Testis (tissue), 2 donors: ENCODE measurements at regions not wholly inside any gene's neighbourhood (a gene's known extent, or its start where the extent isn't known, plus 50 kb on each side); places are given as distances from the start of the nearest gene placed in this dataset.

Experiments used
- DNase-seq: peaks from one replicate; pipeline ENCODE4 v3.0.0-alpha.2; 2019
- H3K27ac ChIP-seq, 2 donors: fragments of 200-600 bp; sonication (generic); one replicate each; pipeline ENCODE4 v1.5.1; 2019
- H3K27me3 ChIP-seq: fragments of 200-600 bp; sonication (generic); one replicate; pipeline ENCODE4 v1.5.1; 2019
- H3K36me3 ChIP-seq: fragments of 200-600 bp; sonication (generic); one replicate; pipeline ENCODE4 v1.5.1; 2017; ENCODE audit warnings: low read depth; ENCODE audit errors: missing control alignments
- H3K4me1 ChIP-seq: fragments of 200-600 bp; sonication (generic); one replicate; pipeline ENCODE4 v1.5.1; 2019
- H3K4me3 ChIP-seq, 2 donors: fragments of 200-600 bp; sonication (generic); one replicate each; pipeline ENCODE4 v1.5.1; 2017 to 2019
- H3K9me3 ChIP-seq: fragments of 200-600 bp; sonication (generic); one replicate; pipeline ENCODE4 v1.5.1; 2017
- POLR2A ChIP-seq: fragments of 450-650 bp; IDR thresholded peaks from one replicate; pipeline ENCODE4 v1.6.1; 2017; ENCODE audit warnings: antibody characterized with exemption, mild to moderate bottlenecking, moderate library complexity
- WGBS, 2 donors: methylation state at CpG; one replicate each; pipeline ENCODE4 v1.1.5; 2018; 5-methylcytosine and 5-hydroxymethylcytosine counted together
- intact Hi-C: fragments of 100-400 bp; cut with DNase I; formaldehyde crosslinking; loops from one replicate; pipeline ENCODE4 v1.15.1; 2023; ENCODE audit warnings: low total_unique reads
- TF ChIP-seq, protein P1 (sequence below), 3 experiments: fragments of 450-650 bp in 2 of 3; fragments of 200-600 bp in 1 of 3; sonication (generic) in 1 of 3; IDR thresholded peaks; one replicate each; pipeline ENCODE4 v1.5.1; 2016 to 2019; ENCODE audit warnings: antibody characterized with exemption in 3 of 3, mild to moderate bottlenecking in 2 of 3, moderate library complexity in 1 of 3

DNA sequence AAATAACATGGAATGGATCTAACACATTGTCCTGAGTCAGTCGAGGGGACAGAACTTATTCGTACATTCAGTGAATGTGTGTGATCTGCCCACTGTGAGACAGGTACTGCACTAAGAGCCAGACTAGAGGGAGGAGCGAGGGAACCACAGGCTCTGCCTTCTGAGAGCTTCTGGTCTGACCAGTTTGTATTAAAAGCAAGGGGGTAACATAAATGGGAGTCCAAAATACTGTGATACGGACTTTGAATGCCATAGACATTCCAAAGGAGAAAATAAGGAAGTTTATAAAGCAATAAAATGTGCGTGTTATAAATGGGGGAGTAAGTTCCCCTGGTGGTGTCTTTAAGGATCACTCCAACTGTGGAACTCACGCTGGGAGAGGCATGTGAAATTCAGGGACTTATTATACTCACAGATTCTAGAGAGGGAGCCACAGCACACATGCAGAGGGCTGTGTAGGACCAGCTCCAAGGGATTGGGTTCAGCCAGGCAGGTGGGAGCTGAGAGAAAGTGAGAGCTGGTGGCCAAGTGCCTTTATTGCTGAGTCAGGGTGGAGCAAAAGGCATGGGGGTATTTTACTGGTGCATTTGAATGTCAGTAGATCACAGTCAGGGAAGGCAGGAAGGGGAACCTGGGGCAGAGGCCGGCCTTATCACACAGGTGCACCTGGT is 186.5 kb upstream of the WWC1 start:
- WGBS, 2 donors: 73 to 76% methylated on average over 7 of the region's 7 CpGs
- no peaks in the 10 kb centered on the region for H3K27me3 ChIP-seq
- DNase-seq: no peak
- H3K36me3 ChIP-seq: no peaks in the 10 kb centered on the region
- no peaks in the 10 kb centered on the region for H3K4me1 ChIP-seq
- H3K27ac ChIP-seq: no peak overlapping the region
- TF ChIP-seq, protein P1, sequence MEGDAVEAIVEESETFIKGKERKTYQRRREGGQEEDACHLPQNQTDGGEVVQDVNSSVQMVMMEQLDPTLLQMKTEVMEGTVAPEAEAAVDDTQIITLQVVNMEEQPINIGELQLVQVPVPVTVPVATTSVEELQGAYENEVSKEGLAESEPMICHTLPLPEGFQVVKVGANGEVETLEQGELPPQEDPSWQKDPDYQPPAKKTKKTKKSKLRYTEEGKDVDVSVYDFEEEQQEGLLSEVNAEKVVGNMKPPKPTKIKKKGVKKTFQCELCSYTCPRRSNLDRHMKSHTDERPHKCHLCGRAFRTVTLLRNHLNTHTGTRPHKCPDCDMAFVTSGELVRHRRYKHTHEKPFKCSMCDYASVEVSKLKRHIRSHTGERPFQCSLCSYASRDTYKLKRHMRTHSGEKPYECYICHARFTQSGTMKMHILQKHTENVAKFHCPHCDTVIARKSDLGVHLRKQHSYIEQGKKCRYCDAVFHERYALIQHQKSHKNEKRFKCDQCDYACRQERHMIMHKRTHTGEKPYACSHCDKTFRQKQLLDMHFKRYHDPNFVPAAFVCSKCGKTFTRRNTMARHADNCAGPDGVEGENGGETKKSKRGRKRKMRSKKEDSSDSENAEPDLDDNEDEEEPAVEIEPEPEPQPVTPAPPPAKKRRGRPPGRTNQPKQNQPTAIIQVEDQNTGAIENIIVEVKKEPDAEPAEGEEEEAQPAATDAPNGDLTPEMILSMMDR (IDR thresholded peaks at IDR 0.05): no peak
- TF ChIP-seq POLR2A: no peak
- intact Hi-C loops: no loop called here
- H3K9me3 ChIP-seq: no peaks in the 10 kb centered on the region
- H3K4me3 ChIP-seq: no peak overlapping the region

DNA sequence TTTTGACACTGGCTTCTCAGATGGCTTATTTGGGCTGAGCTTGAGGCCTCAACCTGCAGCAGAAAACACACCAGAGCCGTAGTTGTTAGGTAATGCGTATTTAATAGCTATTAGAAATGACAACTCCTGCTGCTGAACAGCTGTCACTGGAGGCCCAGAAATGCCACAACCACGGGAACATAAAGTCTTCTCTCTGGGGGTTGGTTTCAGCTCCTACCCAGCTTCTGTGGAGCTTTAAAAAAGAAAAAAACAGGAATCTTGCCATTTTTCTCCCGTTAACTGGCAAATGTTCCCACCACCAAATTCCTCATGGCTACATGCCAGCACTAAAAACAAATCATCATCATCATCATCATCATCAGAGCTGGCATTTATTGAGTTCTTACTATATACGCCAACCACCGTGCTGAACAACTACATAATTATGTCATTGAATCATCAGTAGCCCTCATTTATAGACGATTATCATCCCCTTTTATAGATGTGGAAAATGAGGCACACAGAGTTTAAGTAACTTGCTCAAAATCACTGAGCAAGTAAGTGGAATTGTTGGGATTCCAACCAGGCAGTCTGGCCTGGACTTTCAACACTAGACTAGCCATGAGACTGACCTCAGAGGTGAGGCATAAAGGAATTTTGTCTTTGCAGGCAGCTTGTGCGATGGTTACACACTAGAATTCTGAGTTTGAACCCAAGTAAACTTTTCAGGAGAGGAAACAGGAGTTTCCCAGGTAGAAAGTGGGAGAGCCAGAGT is 185.3 kb upstream of the WWC1 start:
- Histone ChIP-seq H3K4me1 (no peaks in the 10 kb centered on the region), H3K27me3 (no peaks in the 10 kb centered on the region), H3K27ac (no peak overlapping the region), H3K36me3 (no peaks in the 10 kb centered on the region), H3K9me3 (no peaks in the 10 kb centered on the region), H3K4me3 (no peak overlapping the region)
- intact Hi-C loops: no loop called here
- TF ChIP-seq, protein P1 (IDR thresholded peaks at IDR 0.05): no peak
- TF ChIP-seq POLR2A: no peak
- WGBS, 2 donors: 79 to 84% methylated on average over 8 of the region's 8 CpGs
- no peak for DNase-seq

DNA sequence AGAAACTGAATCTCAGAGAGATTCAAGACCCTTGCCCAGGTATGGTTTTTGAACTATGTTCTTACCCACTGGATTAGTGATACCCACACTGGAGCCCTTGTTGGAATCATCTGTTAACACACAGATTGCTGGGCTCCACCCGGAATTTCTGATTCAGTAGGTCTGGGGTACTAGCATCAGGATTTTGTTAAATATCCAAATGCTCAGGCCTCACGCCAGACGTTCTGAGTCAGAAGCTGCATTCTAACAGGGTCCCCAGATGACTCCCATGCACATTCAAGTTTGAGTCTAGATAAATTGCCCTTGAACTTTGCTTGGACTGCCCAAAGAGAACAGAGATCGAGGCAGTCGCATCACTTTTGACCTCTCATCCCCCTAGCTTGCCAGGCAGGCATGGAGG is 182.0 kb upstream of the WWC1 start:
- no peak overlapping the region for H3K4me3 ChIP-seq
- TF ChIP-seq POLR2A: no peak
- TF ChIP-seq, protein P1 (IDR thresholded peaks at IDR 0.05): no peak
- H3K4me1 ChIP-seq: no peaks in the 10 kb centered on the region
- intact Hi-C loops: no loop called here
- no peak overlapping the region for H3K27ac ChIP-seq
- H3K27me3 ChIP-seq: no peaks in the 10 kb centered on the region
- no peaks in the 10 kb centered on the region for H3K36me3 ChIP-seq
- 67 to 74% methylated on average over 4 to 5 of the region's 5 CpGs for WGBS, 2 donors
- no peak for DNase-seq
- H3K9me3 ChIP-seq: no peaks in the 10 kb centered on the region

DNA sequence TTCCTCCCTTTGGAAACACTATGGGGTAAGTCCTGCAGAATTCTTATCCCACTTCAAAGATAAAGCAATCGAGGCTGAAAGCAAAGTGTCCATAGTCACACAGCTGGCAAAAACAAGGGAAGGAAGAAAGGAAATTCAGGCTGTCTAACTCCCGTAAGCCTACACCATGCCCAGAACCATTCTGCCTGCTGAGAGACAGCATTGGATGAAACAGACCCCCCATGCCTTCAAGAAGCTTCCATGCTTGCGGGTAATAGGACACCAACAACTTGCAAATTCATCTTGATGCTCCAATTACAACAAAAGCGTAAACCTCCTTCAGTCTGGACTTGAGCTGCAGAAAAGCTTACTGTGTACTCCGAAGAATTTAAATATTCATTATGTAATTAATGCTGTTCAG is 181.1 kb upstream of the WWC1 start:
- Histone ChIP-seq H3K27me3 (no peaks in the 10 kb centered on the region), H3K36me3 (no peaks in the 10 kb centered on the region), H3K9me3 (no peaks in the 10 kb centered on the region), H3K4me1 (no peaks in the 10 kb centered on the region), H3K27ac (no peak overlapping the region), H3K4me3 (no peak overlapping the region)
- TF ChIP-seq POLR2A: no peak
- TF ChIP-seq, protein P1 (IDR thresholded peaks at IDR 0.05): no peak
- DNase-seq: no peak
- WGBS, 2 donors: 85 to 89% methylated on average over 5 of the region's 5 CpGs
- intact Hi-C loops: no loop called here
